Cerebellar cortex (tissue), 1 donor: ENCODE measurements at regions not wholly inside any gene's neighbourhood (a gene's known extent, or its start where the extent isn't known, plus 50 kb on each side); places are given as distances from the start of the nearest gene placed in this dataset.

Experiments
- DNase-seq: peaks from one replicate; pipeline ENCODE4 v3.0.0-alpha.2; 2015; ENCODE audit warnings: low spot score

GRCh38 chr9:99436616-99437015 is 214.5 kb downstream of the SEC61B start:
- no peak for DNase-seq

- no peak for DNase-seq
These were observed 215.1 kb downstream of the SEC61B start for GRCh38 chr9:99437145-99437544.

GRCh38 chr9:99438596-99438995 is 216.5 kb downstream of the SEC61B start:
- DNase-seq: no peak

GRCh38 chr9:99441829-99442228 is 219.7 kb downstream of the SEC61B start:
- DNase-seq: no peak

- DNase-seq: peak; percentile 24
These were observed 223.3 kb downstream of the SEC61B start for GRCh38 chr9:99445371-99445891.

GRCh38 chr9:99445920-99446319 is 223.8 kb downstream of the SEC61B start:
- no peak for DNase-seq

GRCh38 chr9:99447951-99448350 is 225.9 kb downstream of the SEC61B start:
- no peak for DNase-seq

GRCh38 chr9:99449726-99450125 is 227.6 kb downstream of the SEC61B start:
- no peak for DNase-seq

GRCh38 chr9:99451112-99451606 is 229.1 kb downstream of the SEC61B start:
- no peak for DNase-seq

GRCh38 chr9:99457406-99457805 is 235.3 kb downstream of the SEC61B start:
- no peak for DNase-seq

- no peak for DNase-seq
These were observed 235.9 kb downstream of the SEC61B start for GRCh38 chr9:99457981-99458380.

GRCh38 chr9:99459919-99460318 is 237.8 kb downstream of the SEC61B start:
- peak; percentile 66 for DNase-seq

- no peak for DNase-seq
These were observed 241.0 kb downstream of the SEC61B start for GRCh38 chr9:99463131-99463530.

GRCh38 chr9:99464568-99464967 is 242.5 kb downstream of the SEC61B start:
- no peak for DNase-seq

- DNase-seq: peak; percentile 88
These were observed 243.3 kb downstream of the SEC61B start for GRCh38 chr9:99465231-99465907.

- no peak for DNase-seq
These were observed 244.0 kb downstream of the SEC61B start for GRCh38 chr9:99466104-99466503.

GRCh38 chr9:99466781-99467180 is 244.7 kb downstream of the SEC61B start:
- DNase-seq: no peak

GRCh38 chr9:99471033-99471432 is 249.0 kb downstream of the SEC61B start:
- DNase-seq: no peak

- DNase-seq: no peak
These were observed 250.3 kb downstream of the SEC61B start for GRCh38 chr9:99472240-99472915.

- no peak for DNase-seq
These were observed 250.8 kb downstream of the SEC61B start for GRCh38 chr9:99472916-99473245.

- DNase-seq: peak; percentile 95
These were observed 252.1 kb downstream of the SEC61B start for GRCh38 chr9:99474186-99474585.

- no peak for DNase-seq
These were observed 253.5 kb downstream of the SEC61B start for GRCh38 chr9:99475401-99476065.

- DNase-seq: peak; percentile 78
These were observed 256.5 kb downstream of the SEC61B start for GRCh38 chr9:99478469-99479027.
